Stimulated activated naive B cell treated with anti-CD40 and anti-IgM and Interleukin-4, amounts not matched to agents 10 μg/mL and 1 μg/mL and 100 μg/mL, for 72 hours (primary cell): ENCODE measurements at regions not wholly inside any gene's neighbourhood (a gene's known extent, or its start where the extent isn't known, plus 50 kb on each side); places are given as distances from the start of the nearest gene placed in this dataset.

Experiments used
- ATAC-seq, 2 donors: fragments of 150-1000 bp; cut with Tn5 transposase; replicated peaks; 2 replicates each; pipeline ENCODE4 v1.10.0; 2021; ENCODE audit warnings: moderate library complexity in 1 of 2
- DNase-seq: peaks from one replicate; pipeline ENCODE4 v3.0.0; 2021
- H3K27ac Mint-ChIP-seq: one replicate; pipeline ENCODE4 v1.8.0; 2022; ENCODE audit warnings: mild to moderate bottlenecking, mixed read lengths
- H3K27me3 Mint-ChIP-seq, 2 donors: one replicate each; pipeline ENCODE4 v1.8.0; 2022; ENCODE audit warnings: mixed read lengths in 2 of 2
- H3K36me3 Mint-ChIP-seq, 2 donors: one replicate each; pipeline ENCODE4 v1.8.0; 2022; ENCODE audit warnings: mixed read lengths in 2 of 2, mild to moderate bottlenecking in 1 of 2
- H3K4me1 Mint-ChIP-seq, 2 donors: one replicate each; pipeline ENCODE4 v1.8.0; 2022; ENCODE audit warnings: mixed read lengths in 2 of 2, mild to moderate bottlenecking in 1 of 2
- H3K4me3 Mint-ChIP-seq, 2 donors: one replicate each; pipeline ENCODE4 v1.8.0; 2022; ENCODE audit warnings: mild to moderate bottlenecking in 2 of 2, mixed read lengths in 2 of 2, moderate library complexity in 1 of 2
- H3K9me3 Mint-ChIP-seq, 2 donors: one replicate each; pipeline ENCODE4 v1.8.0; 2022; ENCODE audit warnings: mixed read lengths in 2 of 2, mild to moderate bottlenecking in 1 of 2

GRCh38 chr20:6504179-6504578 lies 263.3 kb upstream of the BMP2 start:
- H3K9me3 Mint-ChIP-seq = peaks cover 2 to 3% of the 10 kb centered on the region in 2 donors
- H3K4me3 Mint-ChIP-seq = no peak overlapping the region
- H3K4me1 Mint-ChIP-seq = no peaks in the 10 kb centered on the region
- H3K27ac Mint-ChIP-seq = no peak overlapping the region
- H3K36me3 Mint-ChIP-seq = no peaks in the 10 kb centered on the region
- DNase-seq = no peak
- ATAC-seq = no peak
- no peaks in the 10 kb centered on the region for H3K27me3 Mint-ChIP-seq

- no peak for ATAC-seq
- no peaks in the 10 kb centered on the region for H3K36me3 Mint-ChIP-seq
These were observed 264.5 kb upstream of the BMP2 start for GRCh38 chr20:6502999-6503398.

GRCh38 chr20:6502219-6502618 lies 265.3 kb upstream of the BMP2 start:
- H3K27me3 Mint-ChIP-seq = no peaks in the 10 kb centered on the region
- H3K27ac Mint-ChIP-seq = no peak overlapping the region

More at GRCh38 chr20:6502999-6503398, 264.5 kb upstream of the BMP2 start:
- no peak for DNase-seq
- Mint-ChIP-seq H3K27me3 (no peaks in the 10 kb centered on the region), H3K4me1 (no peaks in the 10 kb centered on the region), H3K4me3 (no peak overlapping the region), H3K27ac (no peak overlapping the region), H3K9me3 (peaks cover 3 to 4% of the 10 kb centered on the region in 2 donors)

GRCh38 chr20:6501061-6501460 lies 266.4 kb upstream of the BMP2 start:
- no peaks in the 10 kb centered on the region for H3K27me3 Mint-ChIP-seq
- H3K27ac Mint-ChIP-seq = no peak overlapping the region
- no peak for DNase-seq
- peaks cover 3 to 5% of the 10 kb centered on the region in 2 donors for H3K9me3 Mint-ChIP-seq
- H3K36me3 Mint-ChIP-seq = no peaks in the 10 kb centered on the region
- no peaks in the 10 kb centered on the region for H3K4me1 Mint-ChIP-seq
- no peak for ATAC-seq
- H3K4me3 Mint-ChIP-seq = no peak overlapping the region

More at GRCh38 chr20:6502219-6502618, 265.3 kb upstream of the BMP2 start:
- no peak for ATAC-seq
- Mint-ChIP-seq H3K4me1 (no peaks in the 10 kb centered on the region), H3K9me3 (peaks cover 3 to 4% of the 10 kb centered on the region in 2 donors), H3K4me3 (no peak overlapping the region), H3K36me3 (no peaks in the 10 kb centered on the region)
- no peak for DNase-seq

GRCh38 chr20:6499566-6499965 lies 267.9 kb upstream of the BMP2 start:
- ATAC-seq = no peak
- Mint-ChIP-seq H3K36me3 (no peaks in the 10 kb centered on the region), H3K9me3 (peaks cover 3% of the 10 kb centered on the region in 2 donors), H3K27ac (no peak overlapping the region), H3K27me3 (no peaks in the 10 kb centered on the region), H3K4me1 (no peaks in the 10 kb centered on the region), H3K4me3 (no peak overlapping the region)
- DNase-seq = no peak

- H3K9me3 Mint-ChIP-seq = peaks cover 0 to 7% of the 10 kb centered on the region in 2 donors
- H3K36me3 Mint-ChIP-seq = no peaks in the 10 kb centered on the region
- no peak overlapping the region for H3K4me3 Mint-ChIP-seq
These were observed 270.6 kb upstream of the BMP2 start for GRCh38 chr20:6496874-6497273.

GRCh38 chr20:6495907-6496306 lies 271.6 kb upstream of the BMP2 start:
- DNase-seq = no peak
- Mint-ChIP-seq H3K36me3 (no peaks in the 10 kb centered on the region), H3K27ac (no peak overlapping the region), H3K27me3 (no peaks in the 10 kb centered on the region), H3K9me3 (peaks cover 0 to 7% of the 10 kb centered on the region in 2 donors), H3K4me1 (no peaks in the 10 kb centered on the region), H3K4me3 (no peak overlapping the region)
- no peak for ATAC-seq

More at GRCh38 chr20:6496874-6497273, 270.6 kb upstream of the BMP2 start:
- no peaks in the 10 kb centered on the region for H3K4me1 Mint-ChIP-seq
- ATAC-seq (no peak), DNase-seq (no peak)
- H3K27me3 Mint-ChIP-seq = no peaks in the 10 kb centered on the region
- no peak overlapping the region for H3K27ac Mint-ChIP-seq

- H3K4me1 Mint-ChIP-seq = no peaks in the 10 kb centered on the region
- no peaks in the 10 kb centered on the region for H3K36me3 Mint-ChIP-seq
- H3K4me3 Mint-ChIP-seq = no peak overlapping the region
- ATAC-seq (no peak), DNase-seq (no peak)
- peaks cover 0 to 5% of the 10 kb centered on the region in 2 donors for H3K9me3 Mint-ChIP-seq
- H3K27ac Mint-ChIP-seq = no peak overlapping the region
- no peaks in the 10 kb centered on the region for H3K27me3 Mint-ChIP-seq
These were observed 275.0 kb upstream of the BMP2 start for GRCh38 chr20:6492271-6493055.

- H3K4me3 Mint-ChIP-seq = no peak overlapping the region
- H3K9me3 Mint-ChIP-seq = peaks cover 0 to 4% of the 10 kb centered on the region in 2 donors
- ATAC-seq = no peak
- H3K27me3 Mint-ChIP-seq = peaks cover 0 to 2% of the 10 kb centered on the region in 2 donors
- no peak overlapping the region for H3K27ac Mint-ChIP-seq
- DNase-seq = no peak
- H3K4me1 Mint-ChIP-seq = no peaks in the 10 kb centered on the region
- H3K36me3 Mint-ChIP-seq = no peaks in the 10 kb centered on the region
These were observed 276.6 kb upstream of the BMP2 start for GRCh38 chr20:6490849-6491248.

- ATAC-seq (no peak), DNase-seq (no peak)
- Mint-ChIP-seq H3K4me1 (no peaks in the 10 kb centered on the region), H3K36me3 (no peaks in the 10 kb centered on the region), H3K27ac (no peak overlapping the region), H3K4me3 (no peak overlapping the region), H3K27me3 (peaks cover 0 to 10% of the 10 kb centered on the region in 2 donors), H3K9me3 (peaks cover 0 to 4% of the 10 kb centered on the region in 2 donors)
These were observed 277.9 kb upstream of the BMP2 start for GRCh38 chr20:6489361-6490171.

GRCh38 chr20:6485351-6485750 lies 282.1 kb upstream of the BMP2 start:
- Mint-ChIP-seq H3K9me3 (no peaks in the 10 kb centered on the region), H3K27me3 (peaks cover 0 to 10% of the 10 kb centered on the region in 2 donors), H3K36me3 (no peaks in the 10 kb centered on the region), H3K27ac (no peak overlapping the region), H3K4me3 (no peak overlapping the region), H3K4me1 (no peaks in the 10 kb centered on the region)
- ATAC-seq (no peak), DNase-seq (no peak)

GRCh38 chr20:6483727-6484126 lies 283.8 kb upstream of the BMP2 start:
- no peaks in the 10 kb centered on the region for H3K4me1 Mint-ChIP-seq
- no peak overlapping the region for H3K4me3 Mint-ChIP-seq
- peaks cover 0 to 10% of the 10 kb centered on the region in 2 donors for H3K27me3 Mint-ChIP-seq
- no peak overlapping the region for H3K27ac Mint-ChIP-seq
- no peaks in the 10 kb centered on the region for H3K9me3 Mint-ChIP-seq
- DNase-seq (no peak), ATAC-seq (no peak)
- H3K36me3 Mint-ChIP-seq = no peaks in the 10 kb centered on the region

GRCh38 chr20:6482486-6482885 lies 285.0 kb upstream of the BMP2 start:
- no peak for DNase-seq
- Mint-ChIP-seq H3K4me3 (no peak overlapping the region), H3K27me3 (peaks cover 0 to 10% of the 10 kb centered on the region in 2 donors), H3K4me1 (no peaks in the 10 kb centered on the region), H3K27ac (no peak overlapping the region), H3K9me3 (peaks cover 0 to 1% of the 10 kb centered on the region in 2 donors), H3K36me3 (no peaks in the 10 kb centered on the region)
- no peak for ATAC-seq

- Mint-ChIP-seq H3K27ac (no peak overlapping the region), H3K9me3 (peaks cover 0 to 1% of the 10 kb centered on the region in 2 donors), H3K36me3 (no peaks in the 10 kb centered on the region), H3K4me1 (no peaks in the 10 kb centered on the region), H3K4me3 (no peak overlapping the region), H3K27me3 (peaks cover 0 to 6% of the 10 kb centered on the region in 2 donors)
- DNase-seq (no peak), ATAC-seq (no peak)
These were observed 286.9 kb upstream of the BMP2 start for GRCh38 chr20:6480328-6481200.
